RWPE1 (cell line): ENCODE measurements at regions not wholly inside any gene's neighbourhood (a gene's known extent, or its start where the extent isn't known, plus 50 kb on each side); places are given as distances from the start of the nearest gene placed in this dataset.
"Not testable (repeated sequence)": the region's sequence is repeated elsewhere in the genome, so short reads cannot be mapped to it uniquely, and the experiment has no call there.

Source experiments
- CTCF ChIA-PET: fragments of 350-600 bp; sonication (Branson Sonifier 250); formaldehyde crosslinking; extraction: SDS; loops from one replicate; lab custom pipeline; 2021; lab: Yijun Ruan, JAX
- POLR2A ChIA-PET: fragments of 400-600 bp; formaldehyde crosslinking; extraction: SDS; loops from one replicate; lab custom pipeline; 2020; ENCODE audit warnings: antibody characterized with exemption; ENCODE audit not compliant: low non-redundant PET; lab: Yijun Ruan, JAX
- DNase-seq: peaks from one replicate; pipeline ENCODE4 v3.0.0; 2012; ENCODE audit warnings: low spot score
- H3K27ac ChIP-seq: fragments of 450-650 bp; 2 replicates; pipeline ENCODE4 v1.5.1; 2017
- TF ChIP-seq, protein P1 (sequence below): fragments of 450-650 bp; conservative IDR thresholded peaks from 2 replicates; pipeline ENCODE4 v1.5.1; 2017; ENCODE audit warnings: low read depth, mild to moderate bottlenecking

GRCh38 chr3:153855772-153856171, 265.4 kb upstream of the ARHGEF26 start:
- POLR2A ChIA-PET, result no interaction called here
- no peak overlapping the region for H3K27ac ChIP-seq
- CTCF ChIA-PET, result interaction anchor here (0.6 to 0.7 kb wide), 2 partner anchors 527 to 1666 kb away, joined by 3 to 4 read pairs; no protein-coding TSS in a partner anchor
- no peak for DNase-seq
- TF ChIP-seq, protein P1, sequence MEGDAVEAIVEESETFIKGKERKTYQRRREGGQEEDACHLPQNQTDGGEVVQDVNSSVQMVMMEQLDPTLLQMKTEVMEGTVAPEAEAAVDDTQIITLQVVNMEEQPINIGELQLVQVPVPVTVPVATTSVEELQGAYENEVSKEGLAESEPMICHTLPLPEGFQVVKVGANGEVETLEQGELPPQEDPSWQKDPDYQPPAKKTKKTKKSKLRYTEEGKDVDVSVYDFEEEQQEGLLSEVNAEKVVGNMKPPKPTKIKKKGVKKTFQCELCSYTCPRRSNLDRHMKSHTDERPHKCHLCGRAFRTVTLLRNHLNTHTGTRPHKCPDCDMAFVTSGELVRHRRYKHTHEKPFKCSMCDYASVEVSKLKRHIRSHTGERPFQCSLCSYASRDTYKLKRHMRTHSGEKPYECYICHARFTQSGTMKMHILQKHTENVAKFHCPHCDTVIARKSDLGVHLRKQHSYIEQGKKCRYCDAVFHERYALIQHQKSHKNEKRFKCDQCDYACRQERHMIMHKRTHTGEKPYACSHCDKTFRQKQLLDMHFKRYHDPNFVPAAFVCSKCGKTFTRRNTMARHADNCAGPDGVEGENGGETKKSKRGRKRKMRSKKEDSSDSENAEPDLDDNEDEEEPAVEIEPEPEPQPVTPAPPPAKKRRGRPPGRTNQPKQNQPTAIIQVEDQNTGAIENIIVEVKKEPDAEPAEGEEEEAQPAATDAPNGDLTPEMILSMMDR, result no peak

GRCh38 chr3:153856932-153857331, 264.3 kb upstream of the ARHGEF26 start:
- CTCF ChIA-PET, result no interaction called here
- POLR2A ChIA-PET, result no interaction called here
- H3K27ac ChIP-seq, result no peak overlapping the region
- TF ChIP-seq, protein P1, result no peak
- no peak for DNase-seq

DNA sequence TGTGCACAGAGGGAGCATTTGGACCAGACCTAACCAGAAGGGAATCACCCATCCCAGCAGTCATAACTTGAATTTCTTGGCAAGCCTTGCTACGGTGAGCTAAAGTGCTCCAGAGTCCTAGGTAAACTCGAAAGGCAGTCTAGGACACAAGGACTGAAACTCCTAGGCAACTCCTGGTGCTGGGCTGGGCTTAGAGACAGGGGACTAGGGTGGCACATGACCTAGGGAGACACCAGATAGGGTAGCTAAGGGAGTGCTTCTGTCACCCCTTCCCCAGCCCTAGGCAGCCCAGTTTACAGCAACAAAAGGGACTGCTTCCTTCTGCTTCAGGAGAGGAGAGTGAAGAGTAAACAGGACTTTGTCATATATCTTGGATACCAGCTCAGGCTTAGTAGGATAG, 256.4 kb upstream of the ARHGEF26 start:
- TF ChIP-seq, protein P1, result no peak
- H3K27ac ChIP-seq, result no peak overlapping the region
- POLR2A ChIA-PET, result no interaction called here

GRCh38 chr3:153866901-153867300, 254.3 kb upstream of the ARHGEF26 start:
- TF ChIP-seq, protein P1, result no peak
- POLR2A ChIA-PET, result no interaction called here
- CTCF ChIA-PET, result no interaction called here
- no peak overlapping the region for H3K27ac ChIP-seq
- DNase-seq, result no peak

More for the DNA sequence above, 256.4 kb upstream of the ARHGEF26 start:
- no peak for DNase-seq
- CTCF ChIA-PET, result interaction anchor here (0.6 kb wide), 2 partner anchors 125 to 1229 kb away, joined by 3 to 4 read pairs; no protein-coding TSS in a partner anchor

DNA sequence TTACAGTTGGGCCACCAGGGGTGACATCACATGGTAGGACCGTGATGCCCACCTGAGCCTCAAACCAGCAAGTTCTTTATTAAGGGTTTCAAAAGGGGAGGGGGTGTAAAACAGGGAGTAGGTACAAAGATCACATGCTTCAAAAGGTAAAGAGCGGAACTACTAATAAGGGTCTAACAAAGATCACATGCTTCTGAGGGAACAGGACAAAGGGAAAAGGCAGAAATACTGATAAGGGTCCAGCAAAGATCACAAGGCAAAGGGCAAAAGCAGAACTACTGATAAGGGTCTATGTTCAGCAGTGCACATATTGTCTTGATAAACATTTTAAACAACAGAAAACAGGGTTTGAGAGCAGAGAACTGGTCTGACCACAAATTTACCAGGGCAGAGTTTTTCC, 246.8 kb upstream of the ARHGEF26 start:
- POLR2A ChIA-PET, DNase-seq, CTCF ChIA-PET: not testable (repeated sequence)

GRCh38 chr3:153880493-153880892, 240.7 kb upstream of the ARHGEF26 start:
- DNase-seq, result no peak
- CTCF ChIA-PET, result no interaction called here
- POLR2A ChIA-PET, result no interaction called here
- TF ChIP-seq, protein P1, result no peak
- no peak overlapping the region for H3K27ac ChIP-seq

More for the DNA sequence above, 246.8 kb upstream of the ARHGEF26 start:
- not testable (repeated sequence) for H3K27ac ChIP-seq

GRCh38 chr3:153881201-153881600, 240.0 kb upstream of the ARHGEF26 start:
- TF ChIP-seq, protein P1, result no peak
- H3K27ac ChIP-seq, result no peak overlapping the region
- DNase-seq, result peak; percentile 54
- CTCF ChIA-PET, result interaction anchor here (0.6 kb wide), 1 partner anchor 25 kb away, joined by 7 read pairs; no protein-coding TSS in a partner anchor
- POLR2A ChIA-PET, result no interaction called here
